H9 (cell line): ENCODE measurements at regions not wholly inside any gene's neighbourhood (a gene's known extent, or its start where the extent isn't known, plus 50 kb on each side); places are given as distances from the start of the nearest gene placed in this dataset.

Experiments used
- DNase-seq: peaks from one replicate; pipeline ENCODE4 v3.0.0-alpha.2; 2017
- H2AFZ ChIP-seq: one replicate; pipeline ENCODE4 v1.6.1; 2013; ENCODE audit warnings: mild to moderate bottlenecking, low read length, control low read depth, moderate library complexity
- H2AK5ac ChIP-seq: 2 replicates; pipeline ENCODE4 v1.6.1; 2013; ENCODE audit warnings: low read length, control low read depth, mixed read lengths; ENCODE audit not compliant: insufficient read length
- H2BK120ac ChIP-seq: one replicate; pipeline ENCODE4 v1.6.1; 2013; ENCODE audit warnings: low read depth, mild to moderate bottlenecking, low read length, control low read depth, inconsistent platforms; ENCODE audit not compliant: poor library complexity, severe bottlenecking
- H2BK12ac ChIP-seq: 2 replicates; pipeline ENCODE4 v1.6.1; 2013; ENCODE audit warnings: low read length, control low read depth, mixed read lengths, low read depth; ENCODE audit not compliant: insufficient read length
- H2BK15ac ChIP-seq: 2 replicates; pipeline ENCODE4 v1.6.1; 2013; ENCODE audit warnings: low read depth, low read length, control low read depth
- H2BK20ac ChIP-seq: one replicate; pipeline ENCODE4 v1.6.1; 2013; ENCODE audit warnings: low read depth, mild to moderate bottlenecking, low read length, control low read depth, inconsistent platforms; ENCODE audit not compliant: poor library complexity, severe bottlenecking
- H2BK5ac ChIP-seq: 2 replicates; pipeline ENCODE4 v1.6.1; 2013; ENCODE audit warnings: low read length, control low read depth, mixed read lengths; ENCODE audit not compliant: insufficient read length
- H3K14ac ChIP-seq: 2 replicates; pipeline ENCODE4 v1.6.1; 2013; ENCODE audit warnings: low read length, control low read depth; ENCODE audit not compliant: insufficient read depth
- H3K18ac ChIP-seq: 2 replicates; pipeline ENCODE4 v1.6.1; 2013; ENCODE audit warnings: low read depth, mild to moderate bottlenecking, mixed read lengths, low read length, control low read depth; ENCODE audit not compliant: insufficient read length
- H3K23ac ChIP-seq: 2 replicates; pipeline ENCODE4 v1.6.1; 2013; ENCODE audit warnings: low read length, control low read depth, mixed read lengths, low read depth; ENCODE audit not compliant: insufficient read length
- H3K23me2 ChIP-seq: 2 replicates; pipeline ENCODE4 v1.6.1; 2013; ENCODE audit warnings: low read depth, mild to moderate bottlenecking, mixed read lengths, low read length, control low read depth; ENCODE audit not compliant: insufficient read length, poor library complexity, severe bottlenecking
- H3K27ac ChIP-seq: 2 replicates; pipeline ENCODE4 v1.5.1; 2013; ENCODE audit warnings: low read length, control low read depth, mixed read lengths, low read depth; ENCODE audit not compliant: insufficient read length
- H3K27me3 ChIP-seq: 2 replicates; pipeline ENCODE4 v1.6.1; 2013; ENCODE audit warnings: low read length, control low read depth, inconsistent platforms; ENCODE audit not compliant: insufficient read depth
- H3K4ac ChIP-seq: 2 replicates; pipeline ENCODE4 v1.6.1; 2013; ENCODE audit warnings: low read depth, mild to moderate bottlenecking, control low read depth, inconsistent platforms, low read length, moderate library complexity
- H3K4me1 ChIP-seq: 2 replicates; pipeline ENCODE4 v1.6.1; 2013; ENCODE audit warnings: low read length, control low read depth, inconsistent platforms; ENCODE audit not compliant: insufficient read depth
- H3K4me2 ChIP-seq: 2 replicates; pipeline ENCODE4 v1.6.1; 2013; ENCODE audit warnings: low read length, control low read depth, mixed read lengths; ENCODE audit not compliant: insufficient read length, insufficient read depth
- H3K56ac ChIP-seq: 2 replicates; pipeline ENCODE4 v1.6.1; 2013; ENCODE audit warnings: low read depth, mild to moderate bottlenecking, mixed read lengths, low read length, control low read depth; ENCODE audit not compliant: insufficient read length
- H3K79me1 ChIP-seq: 2 replicates; pipeline ENCODE4 v1.6.1; 2013; ENCODE audit warnings: low read depth, mild to moderate bottlenecking, moderate library complexity, low read length, control low read depth, inconsistent platforms; ENCODE audit not compliant: insufficient read depth, poor library complexity, severe bottlenecking
- H3K79me2 ChIP-seq: 2 replicates; pipeline ENCODE4 v1.6.1; 2013; ENCODE audit warnings: low read length, control low read depth, inconsistent platforms; ENCODE audit not compliant: insufficient read depth
- H3K9ac ChIP-seq: 2 replicates; pipeline ENCODE4 v1.6.1; 2013; ENCODE audit warnings: low read length, control low read depth, mixed read lengths; ENCODE audit not compliant: insufficient read length; ENCODE audit errors: extremely low read depth
- H3K9me3 ChIP-seq: one replicate; pipeline ENCODE4 v1.6.1; 2013; ENCODE audit warnings: low read depth, low read length, inconsistent platforms; ENCODE audit not compliant: control insufficient read depth
- H3T11ph ChIP-seq: one replicate; pipeline ENCODE4 v1.6.1; 2013; ENCODE audit warnings: mild to moderate bottlenecking, low read length, control low read depth, inconsistent platforms
- H4K20me1 ChIP-seq: one replicate; pipeline ENCODE4 v1.6.1; 2013; ENCODE audit not compliant: control insufficient read depth, insufficient read length, insufficient read depth
- H4K5ac ChIP-seq: 2 replicates; pipeline ENCODE4 v1.6.1; 2013; ENCODE audit warnings: low read depth, mild to moderate bottlenecking, mixed read lengths, low read length, control low read depth; ENCODE audit not compliant: insufficient read length
- H4K8ac ChIP-seq: replicated peaks from 2 replicates; pipeline ENCODE4 v1.6.1; 2013; ENCODE audit warnings: low read length, control low read depth, mixed read lengths, low read depth; ENCODE audit not compliant: insufficient read length
- H4K91ac ChIP-seq: 2 replicates; pipeline ENCODE4 v1.6.1; 2013; ENCODE audit warnings: low read depth, mild to moderate bottlenecking, moderate library complexity, mixed read lengths, low read length, control low read depth; ENCODE audit not compliant: insufficient read length
- H3K27ac Mint-ChIP-seq, 3 experiments: 2 replicates in 2 of 3; 3 replicates in 1 of 3; pipeline ENCODE4 v1.8.0; 2020 to 2021; ENCODE audit warnings: mixed read lengths in 3 of 3, mild to moderate bottlenecking in 1 of 3, moderate library complexity in 1 of 3
- H3K27me3 Mint-ChIP-seq: 2 replicates; pipeline ENCODE4 v1.8.0; 2021; ENCODE audit warnings: low read depth, mild to moderate bottlenecking, moderate library complexity, mixed read lengths
- H3K36me3 Mint-ChIP-seq, 3 experiments: 2 replicates in 2 of 3; 3 replicates in 1 of 3; pipeline ENCODE4 v1.8.0; 2020 to 2021; ENCODE audit warnings: low read depth in 3 of 3, mixed read lengths in 3 of 3; ENCODE audit not compliant: insufficient read depth in 1 of 3
- H3K4me1 Mint-ChIP-seq, 2 experiments: 2 replicates each; pipeline ENCODE4 v1.8.0; 2020; ENCODE audit warnings: mixed read lengths in 2 of 2
- H3K4me3 Mint-ChIP-seq, 2 experiments: 2 replicates in 1 of 2; 3 replicates in 1 of 2; pipeline ENCODE4 v1.8.0; 2020 to 2021; ENCODE audit warnings: mild to moderate bottlenecking in 2 of 2, mixed read lengths in 2 of 2, moderate library complexity in 1 of 2
- H3K9me3 Mint-ChIP-seq, 2 experiments: 2 replicates in 1 of 2; 3 replicates in 1 of 2; pipeline ENCODE4 v1.8.0; 2020; ENCODE audit warnings: mild to moderate bottlenecking in 2 of 2, mixed read lengths in 2 of 2, moderate library complexity in 1 of 2
- CTCF ChIP-seq: fragments of 200-600 bp; sonication (generic); conservative IDR thresholded peaks from 3 replicates; pipeline ENCODE4 v1.8.0; 2021; ENCODE audit warnings: antibody characterized with exemption, mild to moderate bottlenecking
- WGBS: extraction: QIAGEN DNeasy Blood & Tissue Kit; methylation state at CpG from one replicate; pipeline ENCODE4 v1.1.7; 2013; ENCODE audit warnings: missing lambda C conversion rate, low lambda C conversion rate, mixed read lengths; ENCODE audit not compliant: insufficient read length; ENCODE audit errors: extremely low coverage; 5-methylcytosine and 5-hydroxymethylcytosine counted together

DNA sequence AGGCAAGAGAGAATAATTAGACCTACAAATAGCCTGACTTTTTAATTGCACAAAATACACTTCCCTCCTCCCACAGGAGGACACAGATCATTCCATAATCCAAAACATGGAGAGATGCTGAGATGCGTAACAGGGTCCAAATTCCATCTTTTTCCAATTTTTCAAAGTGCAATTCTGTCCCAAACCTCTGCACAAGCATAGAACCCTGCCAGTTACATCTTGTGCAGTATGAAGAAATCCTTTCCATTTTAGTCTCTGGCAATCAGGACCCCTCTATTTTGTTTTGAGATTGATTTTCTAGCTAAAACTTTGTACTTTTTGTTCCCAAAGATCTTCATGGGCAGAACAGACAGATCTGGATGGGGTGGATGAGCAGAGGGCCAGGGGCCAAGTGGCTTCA lies 209.2 kb downstream of the B3GLCT start:
- Histone ChIP-seq H3K4me2 (no peak overlapping the region), H2BK20ac (no peak overlapping the region), H4K5ac (no peak overlapping the region), H3T11ph (no peak overlapping the region), H4K20me1 (no peaks in the 10 kb centered on the region), H3K4ac (no peak overlapping the region), H3K27ac (no peak overlapping the region), H2BK15ac (no peak overlapping the region), H3K4me1 (no peaks in the 10 kb centered on the region), H4K8ac (no peak overlapping the region), H2BK5ac (no peak overlapping the region), H3K18ac (no peak overlapping the region), H3K23me2 (no peaks in the 10 kb centered on the region), H3K79me1 (no peaks in the 10 kb centered on the region), H2AK5ac (no peak overlapping the region), H2AFZ (no peak overlapping the region), H2BK12ac (no peak overlapping the region), H3K9me3 (no peaks in the 10 kb centered on the region), H3K56ac (no peak overlapping the region), H3K27me3 (no peaks in the 10 kb centered on the region), H3K79me2 (no peaks in the 10 kb centered on the region), H3K9ac (no peak overlapping the region), H2BK120ac (no peak overlapping the region), H4K91ac (no peak overlapping the region), H3K23ac (no peak overlapping the region), H3K14ac (no peak overlapping the region)
- no CpG with 5 or more reads among the region's 1 CpG for WGBS
- Mint-ChIP-seq H3K4me3 (no peak overlapping the region), H3K27ac (no peak overlapping the region), H3K4me1 (no peaks in the 10 kb centered on the region), H3K36me3 (no peaks in the 10 kb centered on the region), H3K9me3 (no peaks in the 10 kb centered on the region), H3K27me3 (no peaks in the 10 kb centered on the region)
- TF ChIP-seq CTCF: no peak
- no peak for DNase-seq
